Memory B cell (primary cell): ENCODE measurements at regions not wholly inside any gene's neighbourhood (a gene's known extent, or its start where the extent isn't known, plus 50 kb on each side); places are given as distances from the start of the nearest gene placed in this dataset.
"Not testable (repeated sequence)": the region's sequence is repeated elsewhere in the genome, so short reads cannot be mapped to it uniquely, and the experiment has no call there.

Source experiments
- ATAC-seq: fragments of 150-1000 bp; cut with Tn5 transposase; 2 replicates; pipeline ENCODE4 v1.10.0; 2021; ENCODE audit warnings: low read depth, mild to moderate bottlenecking, moderate library complexity
- DNase-seq, 2 donors: peaks; one replicate each; pipeline ENCODE4 v3.0.0; 2022; ENCODE audit warnings: low spot score in 2 of 2
- H3K27ac Mint-ChIP-seq: one replicate; pipeline ENCODE4 v1.8.0; 2022; ENCODE audit warnings: mild to moderate bottlenecking, moderate library complexity, mixed read lengths
- H3K27me3 Mint-ChIP-seq: one replicate; pipeline ENCODE4 v1.8.0; 2022; ENCODE audit warnings: mixed read lengths
- H3K36me3 Mint-ChIP-seq: one replicate; pipeline ENCODE4 v1.8.0; 2022; ENCODE audit warnings: mild to moderate bottlenecking, mixed read lengths
- H3K4me1 Mint-ChIP-seq: one replicate; pipeline ENCODE4 v1.8.0; 2022; ENCODE audit warnings: mixed read lengths
- H3K4me3 Mint-ChIP-seq: one replicate; pipeline ENCODE4 v1.8.0; 2022; ENCODE audit warnings: mild to moderate bottlenecking, moderate library complexity, mixed read lengths
- H3K9me3 Mint-ChIP-seq: one replicate; pipeline ENCODE4 v1.8.0; 2022; ENCODE audit warnings: mixed read lengths

DNA sequence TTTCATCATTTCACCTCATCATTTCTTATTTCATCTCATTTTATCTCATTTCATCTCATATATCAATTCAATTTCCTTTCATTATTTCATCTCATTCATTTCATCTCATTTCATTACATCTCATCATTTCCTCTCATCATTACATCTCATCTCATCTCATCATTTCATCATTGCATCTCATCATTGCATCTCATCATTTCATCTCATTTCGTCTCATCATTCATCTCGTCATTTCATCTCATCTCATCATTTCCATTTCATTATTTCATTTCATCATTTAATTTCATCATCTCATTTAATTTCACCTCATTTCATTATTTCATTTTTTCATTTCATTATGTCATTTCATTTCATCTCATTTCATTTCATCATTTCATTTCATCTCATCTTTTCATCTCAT lies 168.5 kb upstream of the FAM72C start:
- H3K27me3 Mint-ChIP-seq, DNase-seq, H3K36me3 Mint-ChIP-seq, H3K4me3 Mint-ChIP-seq, ATAC-seq, H3K4me1 Mint-ChIP-seq, H3K27ac Mint-ChIP-seq, H3K9me3 Mint-ChIP-seq: not testable (repeated sequence)

DNA sequence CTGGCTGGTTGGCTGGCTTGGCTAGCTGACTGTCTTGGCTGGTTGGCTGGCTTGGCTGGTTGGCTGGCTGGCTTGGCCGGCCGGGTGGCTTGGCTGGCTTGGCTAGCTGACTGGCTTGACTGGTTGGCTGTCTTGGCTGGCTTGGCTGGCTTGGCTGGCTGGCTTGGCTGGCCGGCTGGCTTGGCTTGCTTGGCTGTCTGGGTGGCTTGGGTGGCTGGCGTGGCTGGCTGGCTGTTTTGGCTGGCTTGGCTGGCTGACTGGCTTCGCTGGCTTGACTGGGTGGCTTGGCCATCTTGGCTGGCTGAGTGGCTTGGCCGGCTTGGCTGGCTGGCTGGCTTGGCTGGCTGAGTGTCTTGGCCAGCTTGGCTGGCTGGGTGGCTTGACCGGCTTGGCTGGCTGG lies 133.2 kb upstream of the FAM72C start:
- H3K36me3 Mint-ChIP-seq, H3K4me3 Mint-ChIP-seq, H3K27ac Mint-ChIP-seq, H3K4me1 Mint-ChIP-seq, H3K27me3 Mint-ChIP-seq, H3K9me3 Mint-ChIP-seq, ATAC-seq, DNase-seq: not testable (repeated sequence)

DNA sequence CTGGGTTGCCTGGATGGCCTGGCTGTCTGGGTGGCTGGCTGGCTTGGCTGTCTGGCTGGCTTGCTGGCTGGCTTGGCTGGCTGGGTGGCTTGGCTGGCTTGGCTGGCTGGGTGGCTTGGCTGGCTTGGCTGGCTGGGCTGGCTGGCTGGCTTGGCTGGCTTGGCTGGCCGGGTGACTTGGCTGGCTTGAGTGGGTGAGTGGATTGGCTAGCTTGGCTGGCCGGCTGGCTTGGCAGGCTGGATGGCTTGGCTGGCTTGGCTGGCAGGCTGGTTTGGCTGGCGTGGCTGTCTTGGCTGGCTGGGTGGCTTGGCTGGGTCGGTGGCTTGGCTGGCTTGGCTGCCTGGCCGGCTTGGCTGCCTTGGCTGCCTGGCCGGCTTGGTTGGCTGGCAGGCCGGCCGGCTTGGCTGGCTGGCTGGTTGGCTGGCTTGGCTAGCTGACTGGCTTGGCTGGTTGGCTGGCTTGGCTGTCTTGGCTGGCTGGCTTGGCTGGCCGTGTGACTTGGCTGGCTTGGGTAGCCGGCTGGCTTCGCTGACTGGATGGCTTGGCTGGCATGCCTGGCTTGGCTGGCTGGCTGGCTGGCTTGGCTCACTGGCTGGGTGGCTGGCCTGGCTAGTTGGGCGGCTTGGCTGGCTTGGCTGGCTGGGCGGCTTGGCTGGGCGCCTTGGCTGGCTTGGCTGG lies 132.4 kb upstream of the FAM72C start:
- not testable (repeated sequence) for ATAC-seq, H3K4me3 Mint-ChIP-seq, H3K27me3 Mint-ChIP-seq, H3K27ac Mint-ChIP-seq, H3K4me1 Mint-ChIP-seq, H3K9me3 Mint-ChIP-seq, H3K36me3 Mint-ChIP-seq
- DNase-seq, result peak; percentile 51 to 82

DNA sequence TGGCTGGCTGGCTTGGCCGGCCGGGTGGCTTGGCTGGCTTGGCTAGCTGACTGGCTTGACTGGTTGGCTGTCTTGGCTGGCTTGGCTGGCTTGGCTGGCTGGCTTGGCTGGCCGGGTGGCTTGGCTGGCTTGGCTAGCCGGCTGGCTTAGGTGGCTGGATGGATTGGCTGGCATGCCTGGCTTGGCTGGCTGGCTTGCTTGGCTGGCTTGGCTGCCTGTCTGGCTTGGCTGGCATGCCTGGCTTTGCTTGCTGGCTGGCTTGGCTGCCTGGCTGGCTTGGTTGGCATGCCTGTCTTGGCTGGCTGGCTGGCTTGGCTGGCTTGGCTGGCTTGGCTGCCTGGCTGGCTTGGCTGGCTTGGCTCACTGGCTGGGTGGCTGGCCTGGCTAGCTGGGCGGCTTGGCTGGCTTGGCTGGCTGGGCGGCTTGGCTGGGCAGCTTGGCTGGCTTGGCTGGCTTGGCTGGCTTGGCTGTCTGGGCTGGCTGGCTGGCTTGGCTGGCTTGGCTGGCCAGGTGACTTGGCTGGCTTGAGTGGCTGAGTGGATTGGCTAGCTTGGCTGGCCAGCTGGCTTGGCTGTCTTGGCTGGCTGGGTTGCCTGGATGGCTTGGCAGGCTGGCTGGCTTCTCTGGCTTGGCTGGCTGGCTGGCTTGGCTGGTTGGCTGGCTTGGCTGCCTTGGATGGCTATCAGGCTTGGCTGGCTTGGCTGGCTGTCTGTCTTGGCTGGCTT lies 131.5 kb upstream of the FAM72C start:
- not testable (repeated sequence) for H3K27me3 Mint-ChIP-seq, H3K27ac Mint-ChIP-seq, H3K36me3 Mint-ChIP-seq, H3K9me3 Mint-ChIP-seq, H3K4me1 Mint-ChIP-seq, H3K4me3 Mint-ChIP-seq, ATAC-seq
- peak; percentile 43 to 82 for DNase-seq

DNA sequence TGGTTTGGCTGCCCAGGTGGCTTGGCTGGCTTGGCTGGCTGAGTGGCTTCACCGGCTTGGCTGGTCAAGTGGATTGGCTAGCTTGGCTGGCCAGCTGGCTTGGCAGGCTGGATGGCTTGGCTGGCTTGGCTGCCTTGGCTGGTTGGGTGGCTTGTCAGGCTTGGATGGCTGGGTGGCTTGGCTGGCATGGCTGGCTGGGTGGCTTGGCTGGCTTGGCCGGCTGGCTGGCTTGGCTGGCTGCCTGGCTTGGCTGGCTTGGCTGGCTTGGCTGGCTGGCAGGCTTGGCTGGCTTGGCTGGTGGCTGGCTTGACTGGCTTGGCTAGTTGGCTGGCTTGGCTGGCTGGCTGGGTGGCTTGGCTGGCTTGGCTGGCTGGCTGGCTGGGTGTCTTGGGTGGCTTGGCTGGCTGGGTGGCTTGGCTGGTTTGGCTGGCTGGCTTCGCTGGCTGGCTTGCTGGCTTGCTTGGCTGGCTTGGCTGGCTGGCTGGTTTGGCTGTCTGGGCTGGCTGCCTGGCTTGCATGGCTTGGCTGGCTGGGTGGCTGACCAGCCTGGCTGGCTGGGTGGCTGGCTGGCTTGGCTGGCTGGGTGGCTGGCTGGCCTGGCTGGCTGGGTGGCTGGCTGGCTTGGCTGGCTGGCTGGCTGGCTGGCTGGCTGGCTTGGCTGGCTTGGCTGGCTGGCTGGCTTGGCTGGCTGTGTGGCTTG lies 130.4 kb upstream of the FAM72C start:
- DNase-seq, result peak; percentile 5 to 33
- H3K4me3 Mint-ChIP-seq, H3K4me1 Mint-ChIP-seq, H3K9me3 Mint-ChIP-seq, H3K27ac Mint-ChIP-seq, H3K36me3 Mint-ChIP-seq, ATAC-seq, H3K27me3 Mint-ChIP-seq: not testable (repeated sequence)

DNA sequence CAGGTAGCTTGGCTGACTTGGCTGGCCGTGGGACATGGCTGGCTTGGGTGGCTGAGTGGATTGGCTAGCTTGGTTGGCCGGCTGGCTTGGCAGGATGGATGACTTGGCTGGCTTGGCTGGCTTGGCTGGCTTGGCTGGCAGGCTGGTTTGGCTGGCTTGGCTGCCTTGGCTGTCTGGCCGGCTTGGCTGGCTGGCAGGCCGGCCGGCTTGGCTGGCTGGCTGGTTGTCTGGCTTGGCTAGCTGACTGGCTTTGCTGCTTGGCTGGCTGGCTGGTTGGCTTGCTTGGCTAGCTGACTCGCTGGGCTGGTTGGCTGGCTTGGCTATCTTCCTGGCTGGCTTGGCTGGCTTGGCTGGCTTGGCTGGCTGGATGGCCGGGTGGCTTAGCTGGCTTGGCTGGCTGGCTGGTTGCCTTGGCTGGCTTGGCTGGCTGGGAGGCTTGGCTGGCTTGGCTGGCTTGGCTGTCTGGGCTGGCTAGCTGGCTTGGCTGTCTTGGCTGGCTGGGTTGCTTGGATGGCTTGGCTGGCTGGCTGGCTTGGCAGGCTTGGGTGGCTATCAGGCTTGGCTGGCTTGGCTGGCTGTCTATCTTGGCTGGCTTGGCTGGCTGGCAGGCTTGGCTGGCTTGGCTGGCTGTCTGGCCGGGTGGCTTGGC lies 129.7 kb upstream of the FAM72C start:
- DNase-seq (peak in 1 of 2 donors; percentile 28), ATAC-seq (no peak)
- H3K4me3 Mint-ChIP-seq, result no peak overlapping the region
- no peak overlapping the region for H3K27ac Mint-ChIP-seq
- no peaks in the 10 kb centered on the region for H3K36me3 Mint-ChIP-seq
- H3K9me3 Mint-ChIP-seq, result no peaks in the 10 kb centered on the region
- H3K4me1 Mint-ChIP-seq, result no peaks in the 10 kb centered on the region
- no peaks in the 10 kb centered on the region for H3K27me3 Mint-ChIP-seq

DNA sequence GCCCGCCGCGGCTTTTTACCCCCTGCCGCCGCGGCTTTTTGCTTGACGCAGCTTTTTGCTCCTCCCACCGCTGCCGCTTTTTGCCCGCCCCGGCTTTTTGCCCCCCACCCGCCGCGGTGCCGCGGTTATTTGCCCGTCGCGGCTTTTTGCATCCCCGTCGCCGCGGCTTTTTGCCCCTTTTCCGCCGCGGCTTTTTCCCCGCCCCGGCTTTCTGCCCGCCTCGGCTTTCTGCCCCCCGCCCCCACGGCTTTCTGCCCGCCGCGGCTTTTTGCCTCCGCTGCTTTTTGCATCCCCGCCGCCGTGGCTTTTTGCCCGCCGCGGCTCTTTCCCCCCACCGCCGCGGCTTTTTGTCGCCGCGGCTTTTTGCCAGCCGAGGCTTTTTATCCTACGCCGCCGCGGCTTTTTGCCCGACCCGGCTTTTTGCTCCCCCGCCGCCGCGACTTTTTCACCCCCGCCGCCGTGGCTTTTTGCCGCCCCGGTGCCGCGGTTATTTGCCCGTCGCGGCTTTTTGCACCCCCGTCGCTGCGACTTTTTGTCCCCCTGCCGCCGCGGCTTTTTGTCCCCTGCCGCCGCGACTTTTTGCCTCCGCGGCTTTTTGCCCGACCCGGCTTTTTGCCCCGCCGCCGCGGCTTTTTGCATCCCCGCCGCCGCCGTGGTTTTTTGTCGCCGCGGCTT lies 105.5 kb upstream of the FAM72C start:
- not testable (repeated sequence) for ATAC-seq, H3K36me3 Mint-ChIP-seq, H3K4me1 Mint-ChIP-seq, H3K9me3 Mint-ChIP-seq, H3K27ac Mint-ChIP-seq, H3K27me3 Mint-ChIP-seq
- peak overlapping the region; percentile 79 for H3K4me3 Mint-ChIP-seq
- DNase-seq, result peak; percentile 13 to 20

DNA sequence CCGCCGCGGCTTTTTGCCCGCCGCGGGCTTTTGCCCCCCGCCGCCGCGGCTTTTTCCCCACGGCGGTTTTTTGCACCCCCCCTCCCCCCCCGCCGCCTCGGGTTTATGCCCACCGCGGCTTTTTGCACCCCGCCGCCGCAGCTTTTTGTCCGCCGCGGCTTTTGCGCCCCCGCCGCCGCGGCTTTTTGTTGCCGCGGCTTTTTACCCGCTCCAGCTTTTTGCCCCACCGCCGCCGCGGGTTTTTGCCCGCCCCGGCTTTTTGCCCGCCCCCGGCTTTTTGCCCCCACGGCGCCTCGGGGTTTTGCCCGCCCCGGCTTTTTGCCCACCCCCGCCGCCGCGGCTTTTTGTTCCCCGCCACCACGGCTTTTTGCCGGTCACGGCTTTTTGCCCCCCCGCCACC lies 104.9 kb upstream of the FAM72C start:
- H3K4me1 Mint-ChIP-seq, H3K36me3 Mint-ChIP-seq, H3K4me3 Mint-ChIP-seq, ATAC-seq, H3K27ac Mint-ChIP-seq, H3K27me3 Mint-ChIP-seq, DNase-seq, H3K9me3 Mint-ChIP-seq: not testable (repeated sequence)

DNA sequence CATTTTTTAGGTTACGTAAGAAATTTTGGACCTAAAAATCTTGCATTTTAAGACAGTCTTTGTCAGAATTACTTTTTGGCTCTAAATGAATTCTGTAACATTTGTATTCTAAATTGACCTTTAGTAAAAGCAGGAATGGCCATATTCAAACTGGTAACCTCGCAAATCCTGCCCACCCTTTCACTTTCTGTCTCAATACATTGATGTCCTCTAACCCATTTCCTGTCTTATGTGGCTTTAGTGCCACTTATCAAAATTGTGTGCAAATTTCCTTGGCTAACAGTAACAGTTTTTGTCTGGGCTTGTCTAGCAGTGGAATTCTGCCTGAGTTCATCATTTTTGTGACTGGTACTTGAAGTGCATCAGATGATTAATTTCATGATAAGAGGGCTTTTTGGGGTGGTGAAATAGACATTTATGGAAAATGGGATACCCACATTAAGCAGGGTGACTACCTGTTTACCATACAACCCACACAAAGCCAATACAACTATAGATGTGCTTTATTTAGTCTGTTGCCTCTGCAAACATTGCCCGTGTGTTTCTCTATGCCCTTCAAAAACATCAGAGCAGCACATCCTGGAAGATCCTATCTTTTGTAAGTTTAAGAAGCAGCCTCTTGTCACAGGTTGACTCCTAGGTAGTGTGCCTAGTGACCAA lies 98.7 kb upstream of the FAM72C start:
- H3K27me3 Mint-ChIP-seq, H3K27ac Mint-ChIP-seq, H3K4me1 Mint-ChIP-seq, H3K4me3 Mint-ChIP-seq, H3K36me3 Mint-ChIP-seq, H3K9me3 Mint-ChIP-seq, DNase-seq, ATAC-seq: not testable (repeated sequence)

DNA sequence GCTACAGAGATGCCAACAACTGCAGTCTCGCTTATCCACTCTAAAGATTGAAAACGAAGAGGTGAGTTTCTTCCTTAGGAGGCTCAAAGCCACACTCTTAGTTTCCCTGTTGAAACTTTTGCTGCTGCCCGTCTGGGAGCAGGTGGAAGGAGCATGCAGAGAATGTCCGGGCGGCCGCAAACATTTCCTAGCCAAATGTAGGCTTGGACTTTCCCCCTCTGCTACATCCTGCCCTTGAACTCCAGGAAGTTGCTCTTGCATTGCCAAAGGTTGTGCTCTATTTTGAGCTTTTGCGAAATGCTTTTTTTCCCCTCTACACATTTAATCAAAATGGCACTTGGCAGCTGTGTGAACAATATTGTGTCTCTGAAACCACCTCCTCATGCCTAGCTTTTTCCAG lies 95.3 kb upstream of the FAM72C start:
- not testable (repeated sequence) for H3K4me1 Mint-ChIP-seq, H3K27ac Mint-ChIP-seq, H3K9me3 Mint-ChIP-seq, DNase-seq, H3K36me3 Mint-ChIP-seq, ATAC-seq, H3K27me3 Mint-ChIP-seq, H3K4me3 Mint-ChIP-seq

DNA sequence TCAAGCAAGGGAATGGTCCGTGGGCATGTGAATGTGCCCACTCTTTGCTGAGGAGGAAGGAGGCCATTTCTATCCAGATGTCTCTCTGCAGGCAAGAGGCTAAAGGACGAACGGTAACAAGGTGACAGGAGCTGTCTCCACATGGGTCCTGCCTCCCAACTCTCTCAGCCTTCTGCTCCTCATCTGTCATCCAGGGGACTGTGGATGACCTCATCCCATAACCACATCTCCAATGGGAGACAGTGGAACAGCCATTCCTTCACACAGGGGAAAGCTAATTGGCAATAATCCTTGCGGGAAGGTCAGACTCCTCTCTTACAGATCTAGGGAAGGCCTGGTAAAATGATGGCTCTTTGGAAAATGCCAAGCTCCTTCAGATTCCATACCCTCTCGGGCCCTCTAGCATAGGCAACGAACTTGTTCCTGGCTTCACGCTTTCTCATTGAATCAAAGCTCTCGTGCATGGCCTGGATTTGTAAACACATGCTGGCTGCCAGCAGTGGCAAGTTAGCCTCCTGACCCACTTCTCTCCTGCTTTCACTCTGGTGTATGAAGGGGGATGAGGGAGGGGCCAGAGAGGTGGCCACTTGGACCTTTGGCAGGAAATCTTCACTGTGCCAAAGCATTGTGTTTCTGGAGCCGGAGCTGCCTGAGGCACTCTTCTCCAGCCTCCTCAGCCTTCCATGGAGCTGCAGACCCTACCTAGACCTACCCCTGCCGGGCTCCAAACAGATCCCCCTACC lies 94.5 kb upstream of the FAM72C start:
- H3K27me3 Mint-ChIP-seq, H3K4me1 Mint-ChIP-seq, H3K9me3 Mint-ChIP-seq, H3K36me3 Mint-ChIP-seq, H3K27ac Mint-ChIP-seq, H3K4me3 Mint-ChIP-seq, ATAC-seq, DNase-seq: not testable (repeated sequence)

DNA sequence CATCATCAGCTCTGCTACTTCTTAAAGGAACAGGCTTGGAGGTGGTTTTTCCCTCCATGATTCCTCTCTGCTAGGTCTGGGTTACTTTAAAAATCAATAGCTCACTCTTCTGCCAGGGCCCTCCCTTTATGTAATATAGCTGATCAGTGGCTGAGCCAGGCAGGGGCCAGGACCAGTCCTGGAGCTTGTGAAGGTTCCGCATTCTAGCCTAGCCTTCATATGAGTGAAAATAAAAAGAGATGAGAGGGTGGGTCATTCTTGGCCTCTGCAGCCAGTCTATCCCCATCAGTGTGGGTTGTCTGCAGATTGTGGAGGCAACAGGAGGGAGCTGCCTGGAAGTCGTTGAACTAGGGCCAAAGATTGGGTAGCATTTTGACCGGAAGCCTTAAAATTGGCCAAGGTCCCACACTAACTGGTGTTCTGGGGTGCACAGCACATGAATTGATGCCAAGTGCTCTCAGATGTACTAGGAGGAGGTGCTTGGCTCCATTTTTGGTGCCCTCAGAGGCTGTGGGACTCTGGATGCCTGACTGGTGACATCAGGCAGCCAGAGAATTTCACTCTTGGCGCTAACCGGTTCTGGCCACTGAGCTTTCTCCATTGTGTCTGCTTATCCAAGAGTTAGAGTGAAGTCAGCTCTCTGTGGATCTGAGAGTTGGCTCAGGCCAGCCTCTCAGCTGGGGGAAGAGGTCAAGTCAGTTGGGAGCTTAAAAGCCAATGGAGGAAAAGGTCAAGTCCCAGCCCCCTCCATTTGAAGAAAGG lies 93.7 kb upstream of the FAM72C start:
- ATAC-seq, DNase-seq, H3K27ac Mint-ChIP-seq, H3K36me3 Mint-ChIP-seq, H3K9me3 Mint-ChIP-seq, H3K27me3 Mint-ChIP-seq, H3K4me3 Mint-ChIP-seq, H3K4me1 Mint-ChIP-seq: not testable (repeated sequence)
